Activated naive CD4-positive, alpha-beta T cell treated with anti-CD3 and anti-CD28 coated beads, Interleukin-2, amount 10 ng/mL, durations not matched to agents 7 days and 5 days (primary cell): ENCODE measurements at regions not wholly inside any gene's neighbourhood (a gene's known extent, or its start where the extent isn't known, plus 50 kb on each side); places are given as distances from the start of the nearest gene placed in this dataset.

ENCODE experiments used
- CTCF ChIA-PET: fragments of 350-600 bp; sonication (Branson Sonifier 250); formaldehyde crosslinking; loops from one replicate; lab custom pipeline; 2021; ENCODE audit warnings: antibody characterized with exemption; lab: Charles Lee
- DNase-seq: peaks from one replicate; pipeline ENCODE4 v3.0.0-alpha.2; 2020
- H3K27ac Mint-ChIP-seq: one replicate; pipeline ENCODE4 v1.8.0; 2021; ENCODE audit warnings: mild to moderate bottlenecking, moderate library complexity, mixed read lengths
- H3K27me3 Mint-ChIP-seq: one replicate; pipeline ENCODE4 v1.8.0; 2021; ENCODE audit warnings: mild to moderate bottlenecking, mixed read lengths
- H3K36me3 Mint-ChIP-seq: one replicate; pipeline ENCODE4 v1.8.0; 2021; ENCODE audit warnings: mixed read lengths
- H3K4me1 Mint-ChIP-seq: one replicate; pipeline ENCODE4 v1.8.0; 2021; ENCODE audit warnings: mixed read lengths
- H3K4me3 Mint-ChIP-seq: one replicate; pipeline ENCODE4 v1.8.0; 2021; ENCODE audit warnings: mild to moderate bottlenecking, moderate library complexity, mixed read lengths
- H3K9me3 Mint-ChIP-seq: one replicate; pipeline ENCODE4 v1.8.0; 2021; ENCODE audit warnings: mixed read lengths

DNA sequence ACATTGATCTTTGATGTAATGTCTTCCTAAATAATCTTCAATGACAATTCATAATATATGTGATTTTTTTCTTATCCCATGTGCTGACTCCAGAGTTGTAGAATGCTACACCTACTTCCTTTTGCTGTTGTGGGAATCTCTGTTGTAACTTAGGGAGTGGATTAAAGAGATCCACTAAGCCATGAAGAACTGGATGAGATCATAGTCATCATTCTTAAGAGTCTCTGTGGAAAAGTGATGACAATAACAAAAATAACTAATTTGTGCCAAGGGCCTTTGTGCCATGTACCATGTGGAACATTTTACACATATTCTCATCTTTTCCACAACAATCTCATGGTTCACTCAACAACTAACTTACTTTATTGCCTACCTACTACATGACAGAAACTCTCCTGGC, 162.9 kb upstream of the PDZRN3 start:
- H3K27me3 Mint-ChIP-seq: no peaks in the 10 kb centered on the region
- H3K9me3 Mint-ChIP-seq: no peaks in the 10 kb centered on the region
- H3K36me3 Mint-ChIP-seq: no peaks in the 10 kb centered on the region
- H3K4me1 Mint-ChIP-seq: no peaks in the 10 kb centered on the region
- H3K27ac Mint-ChIP-seq: no peak overlapping the region
- no peak overlapping the region for H3K4me3 Mint-ChIP-seq
- no peak for DNase-seq
- CTCF ChIA-PET: no interaction called here

DNA sequence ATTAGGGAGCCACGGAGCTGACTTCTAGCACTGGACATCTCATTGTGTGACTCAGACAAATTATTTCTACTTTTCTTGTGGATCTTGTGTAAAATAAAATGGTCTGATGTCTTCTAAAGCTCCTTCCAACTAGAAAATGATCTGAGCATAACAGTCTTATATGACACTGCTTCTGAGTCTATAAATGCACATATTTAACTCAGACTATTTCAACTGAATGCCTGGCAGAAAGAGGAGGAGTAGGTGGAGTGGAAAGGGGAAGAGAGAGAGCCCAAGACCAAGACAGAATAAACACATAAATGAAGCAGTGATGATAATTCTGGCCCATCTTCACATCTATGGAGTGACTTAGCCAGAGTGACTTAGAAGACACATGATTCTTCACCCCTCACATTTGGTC, 162.3 kb upstream of the PDZRN3 start:
- H3K27me3 Mint-ChIP-seq: no peaks in the 10 kb centered on the region
- H3K9me3 Mint-ChIP-seq: no peaks in the 10 kb centered on the region
- CTCF ChIA-PET: no interaction called here
- no peak for DNase-seq
- no peak overlapping the region for H3K27ac Mint-ChIP-seq
- H3K4me3 Mint-ChIP-seq: no peak overlapping the region
- H3K4me1 Mint-ChIP-seq: no peaks in the 10 kb centered on the region
- H3K36me3 Mint-ChIP-seq: no peaks in the 10 kb centered on the region

DNA sequence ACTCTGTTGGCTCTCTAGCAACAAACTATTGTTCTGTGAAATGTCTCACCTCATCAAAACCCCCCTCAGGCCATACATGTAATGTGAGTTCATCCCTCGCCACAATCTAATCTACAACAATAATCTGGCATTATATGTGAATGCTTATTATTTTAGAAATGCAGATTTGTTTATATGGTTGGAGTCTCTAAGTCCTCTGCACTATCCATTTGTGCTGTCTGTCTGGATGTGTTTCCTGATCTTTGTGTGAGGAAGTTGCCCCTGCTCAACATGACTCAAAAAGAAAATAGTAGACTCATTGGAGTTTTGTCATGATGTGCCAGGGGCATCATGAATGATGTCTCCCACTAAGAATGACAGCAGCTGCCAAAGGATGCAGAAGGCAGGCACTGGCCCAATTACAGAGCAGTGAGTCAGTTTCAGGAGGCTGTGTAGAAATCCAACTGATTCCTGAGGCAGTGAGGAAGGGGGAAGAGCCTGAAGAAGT, 161.6 kb upstream of the PDZRN3 start:
- H3K4me3 Mint-ChIP-seq: no peak overlapping the region
- H3K27ac Mint-ChIP-seq: no peak overlapping the region
- CTCF ChIA-PET: no interaction called here

DNA sequence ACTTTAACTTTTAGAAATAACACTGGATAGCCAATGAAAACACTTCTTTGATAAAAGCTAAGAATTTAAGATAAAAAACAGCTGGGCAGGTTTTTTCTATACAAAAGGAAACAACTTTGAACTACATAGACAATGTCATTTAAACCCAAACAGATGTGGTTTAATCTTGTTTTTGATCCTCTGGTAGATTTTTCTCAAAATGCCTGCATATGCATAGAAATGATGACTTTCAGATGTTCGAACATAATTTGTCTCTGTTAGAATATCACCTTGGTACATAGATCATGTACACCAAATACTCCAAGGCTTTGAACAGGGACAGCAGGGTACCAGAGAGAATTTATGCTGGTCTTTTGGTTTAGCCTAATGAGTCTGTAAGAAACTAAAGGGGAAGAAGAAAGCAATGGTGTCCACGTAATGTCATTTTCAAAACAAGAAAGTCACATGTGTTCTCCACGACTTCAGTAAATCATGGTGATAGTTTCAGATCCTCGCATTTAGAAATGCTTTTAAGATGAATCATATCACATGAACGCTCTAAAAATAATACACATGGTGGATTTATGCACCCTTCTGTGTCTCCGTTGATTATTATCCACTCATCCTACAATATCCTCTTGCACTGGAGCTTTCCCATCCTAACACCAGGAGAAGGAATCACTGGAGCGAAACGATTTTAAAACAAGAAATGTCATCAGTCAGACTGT, 160.1 kb upstream of the PDZRN3 start:
- CTCF ChIA-PET: no interaction called here
- no peak overlapping the region for H3K27ac Mint-ChIP-seq
- H3K4me1 Mint-ChIP-seq: no peaks in the 10 kb centered on the region
- H3K9me3 Mint-ChIP-seq: no peaks in the 10 kb centered on the region
- H3K36me3 Mint-ChIP-seq: no peaks in the 10 kb centered on the region
- H3K27me3 Mint-ChIP-seq: no peaks in the 10 kb centered on the region
- DNase-seq: no peak
- no peak overlapping the region for H3K4me3 Mint-ChIP-seq

More for the DNA sequence above, 161.6 kb upstream of the PDZRN3 start:
- no peaks in the 10 kb centered on the region for H3K4me1 Mint-ChIP-seq
- H3K36me3 Mint-ChIP-seq: no peaks in the 10 kb centered on the region
- no peaks in the 10 kb centered on the region for H3K9me3 Mint-ChIP-seq
- no peak for DNase-seq
- no peaks in the 10 kb centered on the region for H3K27me3 Mint-ChIP-seq

DNA sequence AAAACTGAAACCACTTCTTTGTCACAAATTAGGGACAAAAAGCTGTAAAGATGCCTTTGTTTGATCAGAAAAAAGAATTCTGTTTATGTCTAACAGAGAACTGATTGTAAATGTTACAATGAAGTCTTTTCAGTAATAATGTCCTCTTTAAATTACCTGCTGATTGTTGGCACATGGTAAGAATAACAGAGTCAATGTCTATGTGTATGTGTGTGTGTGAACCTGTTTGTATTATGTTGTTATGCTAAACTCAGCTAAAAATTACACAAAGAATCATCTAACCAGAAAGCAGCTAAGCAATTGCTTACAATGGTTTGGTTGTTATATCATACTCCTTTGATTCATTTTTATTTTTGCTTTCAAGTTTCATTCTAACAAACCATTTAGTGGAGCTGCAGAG, 159.1 kb upstream of the PDZRN3 start:
- no peak overlapping the region for H3K27ac Mint-ChIP-seq
- H3K36me3 Mint-ChIP-seq: no peaks in the 10 kb centered on the region
- H3K4me1 Mint-ChIP-seq: no peaks in the 10 kb centered on the region
- no peaks in the 10 kb centered on the region for H3K9me3 Mint-ChIP-seq
- no peak overlapping the region for H3K4me3 Mint-ChIP-seq
- CTCF ChIA-PET: no interaction called here
- H3K27me3 Mint-ChIP-seq: no peaks in the 10 kb centered on the region
- no peak for DNase-seq

DNA sequence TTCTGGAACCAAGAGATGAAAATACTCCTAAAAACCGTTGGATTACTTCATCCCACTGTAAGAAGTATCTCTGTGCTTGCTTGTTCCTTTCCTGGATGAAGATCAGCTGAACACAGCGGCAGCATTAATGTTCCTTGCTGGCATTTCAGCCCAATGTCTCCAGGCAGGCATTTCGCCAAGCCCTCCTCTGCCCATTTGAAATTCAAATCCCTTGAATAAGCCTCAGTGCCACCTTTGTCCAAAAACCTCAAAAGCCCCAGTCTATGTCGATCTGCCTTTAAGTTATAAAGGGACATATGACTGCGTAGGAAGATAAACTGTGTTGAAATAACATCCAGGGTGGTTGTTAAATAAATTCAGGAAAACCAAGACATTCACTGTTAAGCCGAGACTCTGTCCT, 156.8 kb upstream of the PDZRN3 start:
- DNase-seq: no peak
- CTCF ChIA-PET: no interaction called here
- no peaks in the 10 kb centered on the region for H3K4me1 Mint-ChIP-seq
- no peaks in the 10 kb centered on the region for H3K9me3 Mint-ChIP-seq
- no peaks in the 10 kb centered on the region for H3K27me3 Mint-ChIP-seq
- no peak overlapping the region for H3K27ac Mint-ChIP-seq
- no peak overlapping the region for H3K4me3 Mint-ChIP-seq
- no peaks in the 10 kb centered on the region for H3K36me3 Mint-ChIP-seq

DNA sequence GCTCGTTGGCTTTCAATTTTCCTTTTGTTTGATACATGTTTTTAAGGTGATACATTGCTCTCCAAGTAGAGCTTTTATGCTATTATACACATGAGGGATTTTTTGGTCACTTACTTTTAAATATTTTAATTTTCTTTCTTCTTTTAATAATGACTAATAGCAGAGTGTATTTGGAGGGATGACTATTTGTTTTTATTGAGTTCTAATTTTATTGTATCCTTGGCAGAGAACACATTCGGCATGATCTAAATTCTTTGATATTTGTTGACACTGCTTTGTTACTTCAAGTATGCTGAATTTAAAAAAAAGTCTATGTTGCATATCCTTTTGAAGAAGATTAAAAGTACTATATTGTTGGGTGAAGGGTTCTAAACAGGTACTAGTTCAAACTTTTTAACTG, 149.9 kb upstream of the PDZRN3 start:
- H3K27me3 Mint-ChIP-seq: no peaks in the 10 kb centered on the region

DNA sequence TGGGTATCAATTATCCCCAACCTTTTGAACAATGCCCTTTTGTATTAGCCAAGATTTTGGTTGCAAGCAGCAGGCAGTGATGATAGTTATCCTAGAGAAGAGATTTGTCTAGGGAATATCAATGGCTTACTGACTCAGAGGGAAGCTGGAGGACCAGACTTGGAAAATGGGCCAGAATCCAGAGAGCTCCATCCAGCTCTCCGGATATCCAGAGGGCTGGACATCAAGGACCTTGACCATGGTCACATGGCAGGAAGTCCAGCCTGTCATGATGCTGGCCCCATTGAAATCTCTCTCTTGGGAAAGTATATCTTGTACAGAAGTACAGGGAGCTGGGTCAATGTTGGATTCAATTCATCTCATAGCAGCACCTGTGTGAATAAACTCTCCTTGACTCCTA, 148.5 kb upstream of the PDZRN3 start:
- H3K9me3 Mint-ChIP-seq: no peaks in the 10 kb centered on the region
- H3K4me3 Mint-ChIP-seq: no peak overlapping the region
- no peaks in the 10 kb centered on the region for H3K27me3 Mint-ChIP-seq
- H3K36me3 Mint-ChIP-seq: no peaks in the 10 kb centered on the region
- no peak overlapping the region for H3K27ac Mint-ChIP-seq
- CTCF ChIA-PET: no interaction called here
- no peaks in the 10 kb centered on the region for H3K4me1 Mint-ChIP-seq
- DNase-seq: no peak

More for the DNA sequence above, 149.9 kb upstream of the PDZRN3 start:
- Mint-ChIP-seq H3K36me3 (no peaks in the 10 kb centered on the region), H3K4me1 (no peaks in the 10 kb centered on the region), H3K4me3 (no peak overlapping the region), H3K27ac (no peak overlapping the region), H3K9me3 (no peaks in the 10 kb centered on the region)
- DNase-seq: no peak
- CTCF ChIA-PET: no interaction called here

DNA sequence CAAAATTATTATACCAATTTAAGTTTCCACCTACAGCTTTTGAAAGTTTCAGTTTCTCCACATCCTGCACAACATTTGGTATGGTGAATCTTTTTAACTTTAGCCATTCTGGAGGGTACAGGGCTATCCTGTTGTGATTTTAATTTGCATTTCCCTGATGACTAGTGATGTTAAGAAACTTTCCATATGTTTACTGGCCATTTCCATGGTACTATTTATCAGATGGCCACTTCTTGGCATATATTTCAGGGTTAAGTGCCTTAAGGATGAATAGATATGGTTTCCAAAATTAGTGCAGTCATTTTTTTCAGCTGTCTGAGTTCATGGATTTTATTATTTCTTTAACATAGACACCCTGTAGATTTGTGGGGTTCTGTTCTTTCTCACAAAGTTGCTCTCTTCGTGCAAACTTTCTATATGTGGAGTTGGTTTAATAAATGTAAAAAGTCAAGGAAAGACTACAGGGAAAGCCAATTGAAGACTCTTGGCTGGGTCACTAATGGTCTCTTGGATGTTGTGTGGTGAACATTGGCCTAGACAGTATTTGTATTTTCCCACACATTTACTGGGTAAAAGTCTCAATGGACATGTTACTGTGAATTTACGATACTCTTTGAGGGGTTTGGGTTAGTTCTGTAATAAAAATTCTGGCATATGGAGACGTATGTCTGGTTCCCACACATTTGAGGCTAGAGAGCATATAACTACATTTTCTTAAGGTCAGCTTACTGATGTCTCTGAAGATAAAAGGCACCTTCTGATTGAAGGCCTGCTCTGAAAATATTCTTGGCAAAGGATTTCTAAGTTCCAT, 147.5 kb upstream of the PDZRN3 start:
- H3K4me3 Mint-ChIP-seq: no peak overlapping the region

DNA sequence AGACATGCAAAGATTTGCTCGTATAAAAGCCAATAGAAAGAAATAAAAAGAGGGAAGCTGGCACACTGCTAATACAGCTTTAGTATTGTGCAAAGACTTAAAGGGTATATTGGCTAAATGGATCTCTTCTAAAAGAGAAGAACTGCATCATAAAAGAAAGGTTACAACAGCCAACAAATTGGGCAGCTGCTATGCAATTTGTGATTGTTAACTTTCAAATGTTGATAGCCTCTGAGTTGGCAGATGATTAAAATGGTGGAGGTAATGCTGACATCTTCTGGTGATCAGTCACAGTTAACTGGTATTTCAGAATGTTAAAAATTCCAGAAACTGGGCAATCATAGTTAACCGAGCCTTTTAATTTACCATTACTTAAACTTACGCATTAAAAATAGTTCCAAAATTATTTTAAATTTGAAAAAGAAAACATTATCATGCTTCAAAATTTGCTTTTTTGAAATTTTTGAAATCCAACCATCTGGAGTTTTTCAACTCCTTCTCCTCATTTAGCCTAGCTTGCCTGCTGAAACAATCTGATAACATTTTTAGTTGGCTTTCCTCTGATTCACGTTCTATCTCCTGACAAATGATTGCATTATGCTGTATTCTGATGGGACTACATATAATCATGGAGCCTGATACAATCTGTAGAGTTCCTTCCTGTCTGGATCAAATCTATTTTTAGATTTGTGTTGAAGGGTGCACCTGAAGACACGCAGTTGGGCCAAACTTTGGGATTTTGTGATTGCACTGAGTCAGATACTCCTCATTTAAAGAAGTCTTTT, 144.0 kb upstream of the PDZRN3 start:
- no peak for DNase-seq
- Mint-ChIP-seq H3K4me1 (no peaks in the 10 kb centered on the region), H3K4me3 (no peak overlapping the region), H3K27ac (no peak overlapping the region), H3K9me3 (peaks cover 2% of the 10 kb centered on the region), H3K36me3 (no peaks in the 10 kb centered on the region), H3K27me3 (no peaks in the 10 kb centered on the region)
- CTCF ChIA-PET: no interaction called here

More for the DNA sequence above, 147.5 kb upstream of the PDZRN3 start:
- DNase-seq: no peak
- CTCF ChIA-PET: no interaction called here
- H3K27ac Mint-ChIP-seq: no peak overlapping the region
- peaks cover 2% of the 10 kb centered on the region for H3K9me3 Mint-ChIP-seq
- H3K4me1 Mint-ChIP-seq: no peaks in the 10 kb centered on the region
- no peaks in the 10 kb centered on the region for H3K27me3 Mint-ChIP-seq
- no peaks in the 10 kb centered on the region for H3K36me3 Mint-ChIP-seq

DNA sequence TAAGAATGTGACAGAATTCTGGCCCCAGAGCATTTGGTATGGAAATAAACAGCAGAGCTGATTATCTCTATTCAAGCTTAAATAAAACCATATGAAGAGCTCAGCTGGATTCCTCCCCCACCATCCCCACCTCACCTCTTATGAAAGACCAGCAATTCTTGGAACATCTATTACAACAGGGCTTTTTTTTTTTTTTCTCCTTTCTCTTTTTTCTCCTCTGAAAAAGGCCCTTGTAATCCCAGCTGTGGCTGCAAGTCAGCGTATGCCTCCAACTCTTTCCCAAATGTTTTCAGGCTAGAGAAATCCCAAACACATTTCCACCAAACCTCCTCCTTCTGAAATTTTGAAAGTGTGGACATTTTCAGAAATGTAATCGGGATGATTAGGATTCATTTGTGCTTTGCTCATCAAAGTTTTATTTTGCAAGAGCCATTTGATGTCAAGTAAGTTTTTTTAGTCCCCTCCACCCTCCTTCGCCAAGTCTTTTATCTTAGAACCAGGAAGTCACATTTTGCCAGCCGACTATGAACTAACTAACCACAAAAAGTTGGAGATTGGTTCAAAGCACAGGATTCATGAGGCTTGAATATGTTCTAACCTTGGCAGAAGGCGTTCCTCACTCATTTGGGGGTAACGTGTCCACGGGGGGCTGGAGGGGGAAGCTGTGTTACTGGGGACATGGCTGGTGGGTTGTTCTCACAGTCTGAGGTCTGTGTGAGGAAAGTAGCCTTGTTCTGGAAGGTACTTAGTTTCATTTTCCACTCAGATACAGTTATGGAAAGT, 142.0 kb upstream of the PDZRN3 start:
- no peaks in the 10 kb centered on the region for H3K27me3 Mint-ChIP-seq
- no peaks in the 10 kb centered on the region for H3K36me3 Mint-ChIP-seq
- CTCF ChIA-PET: no interaction called here
- H3K27ac Mint-ChIP-seq: no peak overlapping the region
- DNase-seq: no peak
- no peak overlapping the region for H3K4me3 Mint-ChIP-seq
- no peaks in the 10 kb centered on the region for H3K4me1 Mint-ChIP-seq
- peaks cover 2% of the 10 kb centered on the region for H3K9me3 Mint-ChIP-seq

DNA sequence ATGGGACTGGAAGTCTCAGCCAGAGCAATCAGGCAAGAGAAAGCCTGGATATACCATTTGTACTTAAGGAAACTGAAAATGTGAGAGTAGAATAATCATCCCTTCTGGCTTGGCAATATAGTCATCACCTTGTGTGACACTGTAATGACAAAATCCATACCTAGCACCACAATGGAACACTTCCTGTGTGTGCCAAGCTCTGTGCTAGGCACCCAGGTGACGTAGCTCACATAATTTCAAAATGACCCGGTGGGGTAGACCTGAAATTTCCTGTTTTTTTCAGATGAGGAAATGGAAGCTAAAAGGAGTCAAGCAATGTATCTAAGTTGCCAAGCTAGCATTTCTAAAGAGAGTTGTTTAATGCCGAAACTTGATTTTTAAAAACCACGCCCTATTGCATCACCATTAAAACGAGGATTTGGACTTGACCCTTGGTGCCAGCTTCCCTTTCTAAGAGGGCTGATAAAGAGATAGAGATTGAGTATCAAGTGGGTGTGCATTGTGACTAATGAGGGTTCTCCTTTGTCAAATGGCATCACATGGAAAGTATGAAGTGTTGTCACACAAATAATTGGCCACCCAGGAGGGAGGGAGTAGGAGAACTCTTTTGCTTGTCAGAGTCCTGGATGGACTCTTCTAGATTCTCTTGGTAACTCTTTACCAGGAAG, 141.3 kb upstream of the PDZRN3 start:
- H3K27me3 Mint-ChIP-seq: no peaks in the 10 kb centered on the region
- H3K27ac Mint-ChIP-seq: no peak overlapping the region
- peaks cover 2% of the 10 kb centered on the region for H3K9me3 Mint-ChIP-seq
- no peak for DNase-seq
- H3K36me3 Mint-ChIP-seq: no peaks in the 10 kb centered on the region
- CTCF ChIA-PET: no interaction called here
- H3K4me1 Mint-ChIP-seq: no peaks in the 10 kb centered on the region
- no peak overlapping the region for H3K4me3 Mint-ChIP-seq

DNA sequence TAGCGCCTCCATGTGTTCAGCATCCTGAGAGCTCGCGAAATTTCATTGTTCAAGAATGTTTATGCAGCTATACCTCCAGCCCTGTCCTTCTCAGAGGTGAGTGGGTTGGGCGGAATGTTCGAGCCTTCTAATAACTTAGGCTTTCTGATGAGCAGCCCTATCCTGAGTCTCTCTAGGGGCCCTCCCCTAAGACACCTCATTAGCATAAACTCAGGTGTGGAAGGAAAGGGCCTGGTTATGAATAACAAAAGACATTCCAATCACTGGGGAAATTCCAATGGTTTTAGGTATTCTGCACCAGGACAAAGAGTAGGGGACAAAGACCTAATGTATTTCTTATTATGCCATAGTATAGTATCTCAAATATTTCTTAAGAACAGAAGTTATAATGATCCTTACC, 138.1 kb upstream of the PDZRN3 start:
- H3K27me3 Mint-ChIP-seq: no peaks in the 10 kb centered on the region
- no peak overlapping the region for H3K27ac Mint-ChIP-seq
- H3K9me3 Mint-ChIP-seq: peaks cover 2% of the 10 kb centered on the region
- no peak for DNase-seq
- H3K4me3 Mint-ChIP-seq: no peak overlapping the region
- CTCF ChIA-PET: no interaction called here
- no peaks in the 10 kb centered on the region for H3K4me1 Mint-ChIP-seq
- no peaks in the 10 kb centered on the region for H3K36me3 Mint-ChIP-seq
